NCI-H146 (cell line): ENCODE measurements at regions not wholly inside any gene's neighbourhood (a gene's known extent, or its start where the extent isn't known, plus 50 kb on each side); places are given as distances from the start of the nearest gene placed in this dataset.
A peak's percentile ranks its signal among the peaks of the same experiment; 100 is the strongest.

Source experiments
- DNase-seq: peaks from one replicate; lab custom pipeline; 2025; lab: John Stamatoyannopoulos, UW

DNA sequence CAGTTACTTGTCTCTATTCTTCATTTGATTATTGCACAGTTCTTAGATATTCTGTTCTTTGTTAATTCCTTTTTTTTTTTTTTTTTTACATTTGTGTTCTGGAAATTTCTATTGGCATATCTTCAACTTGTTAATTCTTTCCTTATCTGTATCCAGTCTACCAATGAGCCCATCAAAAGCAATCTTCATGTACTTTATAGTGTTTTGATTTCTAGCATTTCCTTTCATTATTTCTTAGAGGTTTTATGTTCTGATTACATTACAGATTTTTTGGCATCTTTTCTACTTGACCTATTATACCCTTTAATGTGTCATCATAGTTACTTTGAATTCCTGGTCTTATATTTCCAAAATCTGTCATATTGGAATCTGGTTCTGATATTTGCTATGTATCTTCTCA lies 2194.8 kb downstream of the PCDH9 start:
- no peak for DNase-seq

DNA sequence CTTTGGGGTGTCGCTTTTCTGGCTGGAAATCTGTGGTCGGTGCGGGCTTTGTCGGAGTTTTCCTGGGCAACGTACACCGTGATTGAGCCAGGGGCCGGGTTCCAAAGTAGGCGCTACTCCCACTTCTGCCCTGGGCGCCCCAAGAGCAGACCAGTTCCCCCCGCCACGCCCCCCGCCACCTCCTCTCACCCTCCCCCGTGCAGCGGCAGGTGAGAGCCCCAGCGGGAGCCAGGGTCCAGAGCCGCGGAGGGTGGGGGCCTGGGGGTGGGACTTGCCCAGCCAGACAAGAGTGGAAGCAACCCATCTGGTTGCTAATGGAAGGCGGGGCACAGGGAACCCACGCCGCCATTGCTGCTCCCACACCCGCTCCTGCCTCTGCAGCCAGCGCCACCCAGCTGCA lies 2195.9 kb downstream of the PCDH9 start:
- peak; percentile 73 for DNase-seq

DNA sequence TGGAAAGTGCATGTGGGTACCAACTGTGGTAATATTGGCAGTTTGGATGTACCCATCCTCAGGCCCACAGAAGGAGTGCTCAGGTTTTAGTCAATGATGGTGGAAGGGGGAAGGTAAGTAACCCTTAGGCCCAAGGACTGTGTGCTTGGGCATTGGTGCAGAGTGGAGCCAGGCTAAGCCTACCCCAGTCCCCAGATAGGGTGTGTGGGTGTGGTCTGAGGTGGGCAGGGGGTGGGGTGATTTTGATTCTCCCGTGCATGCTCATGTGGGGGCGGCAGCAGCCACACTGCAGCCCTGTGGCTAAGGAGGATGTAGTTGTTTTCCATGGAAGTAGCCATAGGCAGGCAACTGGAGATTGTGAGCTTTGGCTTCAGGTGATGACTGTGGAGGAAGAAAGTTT lies 2197.3 kb downstream of the PCDH9 start:
- no peak for DNase-seq

DNA sequence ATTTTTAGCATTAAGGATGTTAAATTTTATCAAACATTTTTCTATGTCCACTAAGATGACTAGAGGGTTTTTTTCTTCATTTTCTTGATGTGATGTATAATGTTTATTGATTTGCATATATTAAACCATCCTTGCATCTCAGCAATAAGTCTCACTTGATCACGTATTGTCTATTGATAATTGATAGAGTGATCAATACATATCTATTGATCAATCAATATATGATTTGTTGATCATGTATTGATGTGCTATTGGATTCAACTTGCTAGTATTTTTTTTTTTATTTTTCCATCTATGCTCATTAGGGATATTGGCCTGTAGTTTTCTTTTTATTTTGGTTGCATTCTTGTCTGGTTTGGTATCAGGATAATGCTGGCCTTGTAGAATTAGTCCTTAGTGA lies 2202.0 kb downstream of the PCDH9 start:
- DNase-seq, result no peak

DNA sequence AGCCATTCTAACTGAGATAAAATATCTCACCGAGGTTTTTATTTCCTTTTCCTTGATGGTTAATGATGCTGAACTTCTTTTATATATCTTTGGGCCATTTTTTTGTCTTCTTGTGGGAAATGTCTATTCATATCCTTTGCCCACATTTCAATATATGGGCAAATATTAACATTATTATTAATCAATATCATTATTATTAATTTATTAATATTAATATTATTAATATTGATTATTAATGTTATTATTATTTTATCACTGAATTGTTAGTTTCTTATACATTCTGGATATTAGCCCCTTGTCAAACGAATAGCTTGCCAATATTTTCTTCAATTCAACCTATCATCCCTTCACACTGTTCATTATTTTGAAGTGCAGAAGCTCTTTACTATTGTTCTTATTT lies 2203.6 kb downstream of the PCDH9 start:
- DNase-seq, result no peak

DNA sequence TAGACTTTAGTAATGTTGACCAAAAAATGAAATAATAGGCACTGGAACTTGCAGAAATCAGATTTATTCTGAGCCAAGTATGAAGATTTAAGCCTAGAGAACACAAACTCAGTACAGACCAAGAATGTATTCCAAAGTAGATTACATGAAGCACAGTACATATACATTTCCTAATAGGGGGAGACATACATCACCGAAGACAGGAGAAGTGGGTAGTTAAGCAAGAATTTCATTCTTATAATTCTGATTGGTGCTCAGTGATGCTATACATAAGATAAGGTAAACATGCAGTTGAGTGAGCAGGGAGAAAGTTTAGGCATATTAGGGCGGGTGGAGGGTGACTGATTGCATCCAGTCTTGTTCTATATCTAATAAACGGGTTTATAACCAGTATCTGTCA lies 2218.8 kb downstream of the PCDH9 start:
- DNase-seq, result no peak

DNA sequence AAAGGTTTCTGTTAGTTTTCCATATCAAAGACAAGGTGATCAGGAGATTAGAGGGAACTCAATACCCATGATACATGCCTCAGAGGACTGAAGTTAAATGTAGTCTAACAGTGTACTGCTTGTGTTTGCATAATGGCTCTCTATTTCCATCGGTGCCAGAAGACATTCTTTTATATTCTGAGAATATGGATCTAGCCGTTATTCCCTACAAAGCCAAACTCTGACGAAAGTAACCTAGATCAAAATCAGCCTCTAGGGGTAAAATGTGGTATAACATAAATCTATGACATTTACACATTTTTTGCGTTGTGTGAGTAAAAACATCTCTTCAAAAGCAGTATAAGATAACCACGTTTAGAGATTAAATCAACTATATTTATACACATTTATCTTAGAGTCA lies 2232.7 kb downstream of the PCDH9 start:
- DNase-seq, result no peak

DNA sequence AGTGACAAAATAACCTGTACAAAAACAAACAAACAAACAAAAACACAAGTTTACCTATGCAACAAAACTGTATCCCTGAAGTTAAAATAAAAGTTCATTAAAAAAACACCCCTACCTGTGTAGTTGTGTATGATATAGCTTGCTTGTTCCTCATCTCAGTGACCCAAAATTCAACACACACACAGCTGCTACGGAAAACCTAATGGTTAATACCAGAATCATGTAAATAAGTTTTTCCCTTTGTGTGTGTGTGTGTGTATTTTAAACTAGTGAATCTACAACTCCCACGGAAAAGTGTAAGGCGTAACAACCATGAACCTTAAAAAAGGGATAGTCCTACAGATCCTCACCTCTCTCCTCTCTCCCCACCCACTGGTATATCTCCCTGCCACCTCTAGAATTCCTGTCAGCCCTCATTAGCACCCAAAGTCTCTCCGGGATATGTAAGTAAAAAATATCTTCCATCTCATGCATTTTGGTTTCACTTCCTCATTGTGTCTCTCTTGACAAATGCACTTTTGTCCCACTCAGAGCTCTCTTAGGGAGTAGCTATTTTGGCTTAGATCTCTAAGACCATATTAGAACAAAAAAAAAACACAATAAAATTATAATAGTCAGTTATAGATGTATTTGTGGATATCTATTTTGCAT lies 2236.5 kb downstream of the PCDH9 start:
- no peak for DNase-seq

DNA sequence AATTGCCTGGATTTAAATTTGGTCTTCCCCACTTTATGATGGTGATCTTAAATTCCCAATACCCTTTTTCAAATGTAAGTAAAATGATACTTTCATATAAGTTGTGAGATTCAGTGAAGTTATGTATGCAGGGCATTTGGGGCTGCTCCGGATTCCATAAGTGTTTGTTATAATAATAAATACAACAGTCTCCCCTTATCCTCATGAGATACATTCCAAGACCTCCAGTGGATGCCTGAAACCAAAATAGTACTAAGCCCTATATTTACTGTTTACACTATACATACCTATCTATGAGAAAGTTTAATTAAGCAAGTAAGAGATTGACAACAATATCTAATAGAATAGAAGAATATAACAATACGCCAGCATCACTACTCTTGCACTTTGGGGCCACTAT lies 2237.8 kb downstream of the PCDH9 start:
- no peak for DNase-seq

DNA sequence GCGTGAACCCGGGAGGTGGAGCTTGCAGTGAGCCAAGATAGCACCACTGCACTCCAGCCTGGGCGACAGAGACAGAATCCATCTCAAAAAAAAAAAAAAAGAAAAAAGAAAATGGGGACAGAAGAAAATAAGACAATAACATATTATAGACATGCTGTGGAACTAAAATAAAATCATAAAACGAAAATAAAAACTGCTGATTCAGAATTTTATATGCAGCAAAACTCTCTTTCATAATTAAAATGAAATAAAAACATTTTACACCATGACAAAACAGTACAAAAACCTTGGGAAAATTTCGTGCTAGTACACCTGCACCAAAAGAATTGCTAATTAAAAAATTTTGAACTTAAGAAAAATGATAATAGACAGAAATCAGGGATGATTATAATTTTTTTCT lies 2245.1 kb downstream of the PCDH9 start:
- DNase-seq, result no peak

DNA sequence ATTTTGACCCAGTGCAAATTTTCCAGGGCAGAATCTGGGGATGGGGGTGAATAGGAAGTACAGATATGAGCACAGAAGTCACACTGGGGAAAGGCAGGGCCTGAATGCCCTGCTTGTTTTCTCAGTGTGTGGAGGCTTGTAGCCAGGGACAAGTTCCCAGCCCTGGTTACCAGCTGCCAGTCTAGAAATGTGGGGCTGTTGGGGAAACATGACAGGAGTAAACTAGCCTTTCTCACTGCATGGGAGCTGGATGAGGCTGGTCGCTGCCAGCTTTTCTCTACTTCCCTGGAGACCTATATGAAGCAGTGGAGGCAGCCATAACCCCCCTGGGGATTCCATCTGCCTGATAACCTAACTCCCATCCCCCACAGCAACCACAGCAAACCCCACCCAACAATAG lies 2267.7 kb downstream of the PCDH9 start:
- DNase-seq, result no peak

DNA sequence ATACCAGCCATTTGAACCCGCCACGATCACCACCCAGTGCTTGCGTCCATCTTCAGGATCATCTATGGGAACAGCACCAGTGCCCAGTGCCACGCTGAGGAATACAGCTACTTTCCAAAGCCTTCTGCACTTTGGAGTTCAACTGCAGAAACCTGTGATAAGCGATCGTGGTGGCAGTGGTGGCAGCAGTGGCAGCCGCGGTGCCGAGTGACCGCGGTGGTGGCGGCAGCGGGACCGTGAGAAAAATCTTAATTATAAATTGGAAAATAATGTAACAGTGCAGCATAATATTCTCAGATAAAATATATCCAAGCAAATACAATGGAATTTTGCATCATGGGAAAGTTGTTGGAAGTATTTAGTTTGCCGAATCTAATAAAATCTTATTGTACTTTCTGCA lies 2270.9 kb downstream of the PCDH9 start:
- DNase-seq, result peak; percentile 6

DNA sequence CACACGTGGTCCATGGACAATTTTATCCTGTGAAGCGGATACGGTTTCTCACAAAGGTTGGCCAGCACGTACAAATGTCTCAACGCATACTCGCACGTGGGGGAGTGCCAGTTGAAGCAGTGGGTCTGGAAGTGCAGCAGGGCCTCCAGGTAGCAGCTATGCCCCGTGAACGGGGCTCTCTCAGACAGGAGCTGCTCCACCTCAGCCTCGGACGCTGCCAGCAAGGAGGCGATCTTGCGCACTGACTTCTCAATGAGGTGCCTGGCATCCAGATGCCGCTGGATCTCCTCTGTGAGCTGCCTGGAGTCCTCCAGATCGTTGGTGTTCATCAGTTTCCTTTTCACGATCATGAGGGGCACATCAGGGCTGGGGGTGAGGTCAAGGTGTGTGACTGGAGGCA lies 2272.0 kb downstream of the PCDH9 start:
- peak; percentile 66 for DNase-seq

DNA sequence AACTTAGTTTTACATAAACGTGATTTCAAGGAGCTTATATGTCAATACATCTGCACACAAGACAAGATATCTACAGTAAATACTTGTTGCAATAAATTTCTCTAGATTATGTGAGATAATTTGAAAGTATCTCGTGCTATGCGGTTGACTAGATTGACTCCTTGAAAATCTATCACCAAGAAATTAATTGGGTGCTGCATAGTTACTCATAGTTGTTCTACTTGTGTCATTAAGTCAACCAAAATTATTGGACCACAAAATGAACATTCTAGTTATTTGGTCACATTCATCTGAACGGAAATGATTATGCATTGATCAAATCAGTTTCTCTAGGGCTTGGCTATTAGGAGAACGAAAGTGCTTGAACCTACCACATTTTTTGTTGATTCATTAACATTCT lies 2291.5 kb downstream of the PCDH9 start:
- no peak for DNase-seq

DNA sequence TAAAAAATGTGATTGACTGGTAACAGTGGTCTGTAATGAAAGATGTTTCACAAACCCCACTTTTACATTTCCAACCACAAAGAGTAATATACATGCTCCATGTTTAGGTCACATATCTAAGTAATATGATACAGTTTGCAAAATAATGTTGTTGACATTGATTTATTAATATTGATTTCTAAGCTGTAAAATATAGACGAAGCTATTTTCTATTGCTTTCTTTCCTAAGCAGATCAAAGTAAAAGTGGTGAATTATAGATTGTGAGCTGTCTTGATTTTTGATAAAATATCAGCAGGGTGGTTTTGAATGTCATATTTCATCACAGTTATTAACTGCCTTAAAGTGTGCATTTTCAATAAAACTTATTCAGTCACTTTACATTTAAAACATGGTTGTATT lies 2292.8 kb downstream of the PCDH9 start:
- no peak for DNase-seq

DNA sequence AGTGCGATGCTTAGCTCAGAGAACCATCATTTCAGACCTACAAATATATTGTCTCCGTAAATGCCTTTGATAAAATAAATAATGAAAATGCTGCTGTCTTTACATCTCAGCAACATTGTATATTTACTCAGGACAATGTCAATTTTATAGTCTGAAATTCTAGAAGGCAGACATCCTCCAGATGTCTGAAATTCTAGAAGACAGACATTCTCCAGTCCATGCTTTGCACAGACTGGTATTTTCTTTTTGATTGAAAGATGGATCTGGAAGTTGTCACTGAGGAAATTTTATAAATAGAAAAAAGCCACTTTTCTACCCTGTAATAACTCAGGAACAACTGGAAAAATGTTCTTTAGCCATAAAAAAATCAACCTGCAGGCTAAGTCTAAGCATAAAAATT lies 2293.3 kb downstream of the PCDH9 start:
- peak; percentile 13 for DNase-seq

DNA sequence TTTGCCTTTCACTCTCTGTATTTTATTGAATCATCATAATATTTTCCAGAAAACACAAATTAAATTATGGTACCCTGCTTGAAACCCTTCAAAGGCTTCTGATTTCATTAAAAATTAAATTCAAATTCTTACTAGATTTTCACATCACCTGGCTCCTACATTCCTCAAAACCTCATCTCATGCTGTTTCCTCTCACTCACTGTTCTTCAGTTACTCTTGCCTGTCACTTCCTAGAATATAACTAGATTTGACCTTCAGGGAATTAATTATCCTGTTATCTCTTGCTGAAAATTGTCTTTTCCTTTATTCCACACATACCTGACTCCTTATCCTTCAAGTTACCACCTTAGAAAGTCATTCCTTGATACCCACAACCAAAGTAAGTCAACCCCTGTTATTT lies 2294.7 kb downstream of the PCDH9 start:
- DNase-seq, result no peak

DNA sequence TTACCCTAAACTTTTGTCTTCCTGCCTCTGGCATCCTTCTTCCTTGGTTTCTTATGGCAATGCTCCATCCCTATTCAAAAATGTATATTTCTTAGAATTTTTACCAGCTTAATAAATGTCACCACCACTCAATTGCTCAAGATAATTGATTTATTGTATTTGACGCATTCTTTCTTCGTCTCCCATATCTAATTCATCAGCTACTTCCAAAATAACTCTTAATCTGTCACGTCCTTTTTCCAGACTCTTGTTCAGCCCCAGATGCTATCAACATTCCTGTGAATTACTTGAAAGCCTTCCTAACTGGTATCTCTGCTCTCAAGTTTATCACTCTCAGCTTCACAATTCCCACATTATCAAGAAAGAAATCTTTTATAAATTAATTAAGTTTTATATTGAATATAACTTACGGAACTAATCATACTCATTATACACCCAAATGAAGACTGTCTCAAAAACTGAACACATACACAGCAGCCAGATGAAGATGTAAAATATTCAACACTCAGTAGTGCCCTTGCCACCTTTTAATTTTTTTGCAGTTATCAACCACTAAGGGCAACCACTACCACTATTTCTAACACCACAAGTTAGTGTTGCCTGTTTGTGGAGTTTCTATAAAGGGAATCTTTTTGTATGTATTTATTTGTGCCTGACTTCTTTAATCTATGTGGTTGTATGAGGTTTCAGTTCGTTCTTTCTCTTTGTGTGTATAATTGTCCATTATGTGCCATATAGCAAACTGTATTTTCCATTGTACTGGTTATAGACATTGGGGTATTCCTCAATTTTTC lies 2295.4 kb downstream of the PCDH9 start:
- DNase-seq, result no peak

DNA sequence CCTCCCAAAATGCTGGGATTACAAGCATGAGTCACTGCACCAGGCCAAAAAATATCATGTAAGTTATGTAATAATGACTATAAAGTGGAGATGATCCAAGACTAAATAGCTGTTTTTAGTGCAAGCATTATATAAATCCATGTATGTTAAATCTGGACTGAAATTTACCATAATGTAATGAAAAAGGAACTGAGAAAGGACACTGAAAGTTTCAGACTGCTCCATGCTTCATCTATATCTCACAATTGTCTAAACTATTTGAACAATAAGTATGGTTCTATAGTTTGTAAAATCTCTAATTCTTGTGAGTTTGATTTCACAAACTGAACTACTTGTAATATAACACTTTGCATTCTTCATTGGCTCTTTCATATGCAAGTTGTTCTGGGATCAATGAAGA lies 2299.5 kb downstream of the PCDH9 start:
- DNase-seq, result no peak

DNA sequence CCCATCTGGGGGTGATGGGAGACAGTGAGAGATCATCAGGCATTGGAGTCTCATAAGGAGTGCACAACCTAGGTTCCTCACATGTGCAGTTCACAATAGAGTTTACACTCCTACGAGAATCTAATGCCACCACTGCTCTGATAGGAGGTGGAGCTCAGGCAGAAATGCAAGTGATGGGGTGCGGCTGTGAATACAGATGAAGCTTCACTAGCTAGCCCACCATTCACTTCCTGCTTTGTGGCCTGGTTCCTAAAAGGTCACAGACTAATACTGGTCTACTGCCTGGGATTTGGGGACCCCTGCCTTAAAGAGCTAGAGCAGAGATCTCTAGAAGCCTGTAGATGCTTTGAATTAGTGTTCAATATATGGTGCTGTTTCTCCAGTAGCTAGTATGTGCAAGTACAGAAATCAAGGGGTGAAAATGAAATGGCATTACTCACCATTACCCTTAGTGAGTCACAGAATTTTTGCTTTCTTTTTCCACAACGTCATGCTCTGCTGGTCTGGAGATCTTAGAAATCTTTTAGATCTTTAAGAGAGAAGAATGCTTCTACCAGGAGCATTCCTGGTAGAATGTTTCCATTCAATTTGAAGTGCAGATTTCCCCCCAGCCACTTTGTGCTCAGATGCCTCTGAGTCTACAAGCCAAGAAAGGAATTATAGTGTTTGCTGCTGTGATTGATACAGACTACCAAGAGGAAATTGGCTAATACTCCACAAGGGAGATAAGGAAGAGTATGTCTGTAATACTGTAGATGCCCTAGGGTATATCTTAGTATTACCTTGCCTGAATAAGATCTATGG lies 2301.2 kb downstream of the PCDH9 start:
- DNase-seq, result no peak

DNA sequence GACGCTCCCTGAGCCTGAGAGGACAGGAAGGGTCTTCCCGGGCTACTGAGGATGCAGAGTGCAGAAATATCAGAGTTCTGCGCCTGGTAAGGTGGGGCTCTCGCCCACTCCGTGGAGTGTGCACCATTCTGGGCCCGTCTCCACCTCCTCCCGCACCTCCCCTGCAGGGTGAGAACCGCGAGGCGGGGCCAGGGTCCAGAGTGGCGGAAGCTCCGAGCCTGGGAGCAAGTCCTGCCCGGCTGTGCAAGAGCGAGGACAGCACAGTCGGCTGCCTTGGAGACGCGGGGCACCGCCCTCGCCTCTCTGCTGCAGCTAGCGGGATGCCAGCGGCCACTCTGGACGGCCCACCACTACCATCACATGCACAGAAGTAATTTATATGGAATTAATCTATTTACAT lies 2304.4 kb downstream of the PCDH9 start:
- DNase-seq, result peak; percentile 62

DNA sequence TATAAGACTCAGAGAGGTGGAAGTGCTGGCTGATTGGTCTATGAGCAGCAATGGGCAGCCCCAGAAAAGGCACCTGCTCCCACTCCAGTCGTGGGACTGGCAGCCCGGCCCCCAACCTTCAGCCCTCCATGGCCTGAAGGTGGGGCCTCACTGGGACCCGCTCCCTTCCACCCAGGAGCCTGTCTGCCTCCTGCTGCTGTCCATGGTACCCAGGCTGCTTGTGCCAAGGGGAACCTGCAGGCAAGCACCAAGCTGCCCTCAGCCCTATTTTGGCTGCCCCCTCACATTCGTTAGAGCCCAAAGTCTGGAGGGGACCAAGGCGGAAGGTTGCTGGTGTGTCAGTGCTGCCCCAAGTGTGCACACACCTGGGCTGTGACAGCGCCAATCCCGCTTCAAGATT lies 2304.9 kb downstream of the PCDH9 start:
- DNase-seq, result peak; percentile 35

DNA sequence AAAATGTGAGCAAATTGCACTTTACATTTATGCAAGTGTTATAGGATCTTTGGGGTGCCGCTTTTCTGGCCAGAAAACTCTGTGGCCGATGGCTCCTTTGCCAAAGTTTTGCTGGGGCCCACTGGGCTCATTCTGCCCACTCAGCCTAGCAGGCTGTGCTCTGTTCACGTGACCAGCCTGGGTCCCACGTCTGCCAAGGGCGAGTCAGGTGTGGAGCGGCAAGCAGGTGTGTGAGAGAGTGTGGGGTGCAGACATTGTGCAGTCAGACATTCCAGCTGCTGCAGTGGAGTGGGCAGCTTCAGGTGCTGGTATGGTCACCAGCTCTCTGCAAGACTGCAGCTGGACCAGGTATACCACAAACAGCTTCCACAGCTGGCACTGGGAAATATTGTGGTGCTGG lies 2305.7 kb downstream of the PCDH9 start:
- no peak for DNase-seq
